Ureter (tissue), 1 donor: ENCODE measurements at regions not wholly inside any gene's neighbourhood (a gene's known extent, or its start where the extent isn't known, plus 50 kb on each side); places are given as distances from the start of the nearest gene placed in this dataset.

Experiments
- DNase-seq: peaks from one replicate; pipeline ENCODE4 v3.0.0-alpha.2; 2020; ENCODE audit warnings: low spot score
- donor health status: DM: yes; HTN: yes; CAD: no.

DNA sequence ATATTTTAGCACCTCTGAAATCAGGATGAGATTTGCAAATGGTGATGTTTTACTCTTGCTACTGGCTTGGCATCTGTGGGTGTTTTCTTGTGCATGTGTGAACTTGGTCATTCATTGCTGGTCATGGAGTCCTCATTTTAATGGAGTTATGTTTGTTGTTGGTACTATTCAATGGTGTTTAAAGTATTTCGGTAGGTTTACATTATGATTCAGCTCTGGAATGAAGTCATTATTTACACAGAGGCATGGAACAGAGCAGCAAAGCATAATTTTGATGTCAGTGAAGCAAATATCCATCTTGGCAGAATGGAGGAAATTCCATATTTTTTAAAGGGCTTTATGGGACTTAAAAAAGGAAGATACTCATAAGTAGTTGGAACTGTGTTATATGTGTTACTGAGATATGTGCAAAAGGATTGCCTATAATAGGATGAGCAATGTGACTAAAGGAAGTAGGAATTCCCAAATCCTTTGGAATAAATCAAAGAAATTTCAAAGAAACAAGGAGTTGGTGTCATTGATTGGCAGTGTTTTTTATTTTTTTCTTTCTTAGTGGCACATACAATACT lies 147.4 kb downstream of the ACTBL2 start:
- DNase-seq, result no peak

DNA sequence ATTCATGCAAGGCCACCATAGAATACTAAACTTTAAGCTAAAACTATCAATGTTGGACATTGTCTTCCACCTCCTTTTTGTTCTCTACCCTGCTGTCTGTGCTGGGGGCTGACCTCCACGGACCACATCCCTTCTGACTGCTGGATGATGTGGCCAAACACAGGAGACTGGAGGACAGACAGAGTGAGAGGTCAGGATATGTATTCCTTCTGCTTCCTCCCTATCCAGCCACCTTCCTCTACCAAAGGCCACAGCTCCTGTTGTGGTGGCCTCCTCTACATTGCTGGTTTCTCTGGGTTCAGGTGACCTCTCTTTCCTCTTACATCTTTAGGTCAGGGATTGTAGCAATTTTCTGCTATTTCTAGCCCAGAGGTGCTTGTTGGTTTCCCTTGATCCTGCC lies 148.1 kb downstream of the ACTBL2 start:
- DNase-seq, result no peak

DNA sequence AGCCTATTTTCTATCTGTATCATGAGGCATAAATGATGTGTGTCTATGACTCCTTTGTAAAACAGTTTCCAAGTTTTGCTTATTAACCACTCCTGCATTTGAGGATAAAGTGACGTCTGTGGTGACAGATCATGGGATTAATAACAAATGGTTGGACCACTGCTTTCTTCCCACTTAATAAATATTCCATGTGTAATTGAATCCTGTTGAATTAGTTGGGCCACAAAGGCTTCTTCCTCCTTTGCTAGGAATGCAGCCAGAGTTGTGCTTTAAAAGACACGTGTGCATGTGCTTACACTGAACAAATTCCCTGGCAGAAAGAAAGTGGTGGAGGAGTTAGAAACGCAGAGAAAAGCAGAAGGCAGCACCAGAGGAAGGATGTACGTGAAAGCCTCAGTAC lies 150.2 kb downstream of the ACTBL2 start:
- no peak for DNase-seq

DNA sequence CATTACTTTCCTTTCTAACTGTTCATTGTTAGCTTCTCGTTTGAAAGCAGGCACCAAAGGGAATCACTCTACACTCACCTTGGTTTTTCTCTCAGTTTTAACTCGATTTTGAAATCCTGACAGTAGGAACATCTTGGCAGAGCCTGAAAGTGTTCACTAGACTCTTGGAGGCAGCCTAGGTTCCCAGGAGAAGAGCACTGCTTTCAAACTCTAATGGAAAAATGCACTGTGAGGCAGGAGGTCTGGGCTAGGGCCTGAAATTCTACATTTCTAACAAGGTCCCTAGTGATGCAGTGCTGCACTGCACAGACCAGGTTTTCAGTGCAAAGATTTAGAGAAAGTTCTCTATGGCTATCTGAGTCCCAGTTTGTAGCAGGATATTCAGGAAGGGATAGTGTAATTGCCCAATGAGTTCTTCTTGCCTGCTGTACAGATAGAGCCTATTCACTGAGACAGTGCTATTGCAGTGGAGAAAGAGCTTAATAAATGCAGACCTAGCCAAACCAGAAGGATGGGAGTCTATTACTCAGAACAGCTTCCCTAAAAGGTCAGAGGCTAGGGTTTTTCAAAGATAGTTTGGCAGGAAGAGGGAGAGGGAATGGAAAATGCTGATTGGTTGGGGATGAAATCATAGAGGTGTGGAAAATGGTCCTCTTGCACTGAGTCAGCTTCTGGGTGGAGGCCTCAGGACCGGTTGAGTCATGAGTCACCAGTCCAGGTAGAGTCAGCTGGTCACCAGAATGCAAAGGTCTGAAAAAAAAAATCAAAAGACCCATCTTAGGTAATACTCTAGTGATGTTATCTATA lies 153.9 kb downstream of the GPBP1 start:
- DNase-seq, result no peak

DNA sequence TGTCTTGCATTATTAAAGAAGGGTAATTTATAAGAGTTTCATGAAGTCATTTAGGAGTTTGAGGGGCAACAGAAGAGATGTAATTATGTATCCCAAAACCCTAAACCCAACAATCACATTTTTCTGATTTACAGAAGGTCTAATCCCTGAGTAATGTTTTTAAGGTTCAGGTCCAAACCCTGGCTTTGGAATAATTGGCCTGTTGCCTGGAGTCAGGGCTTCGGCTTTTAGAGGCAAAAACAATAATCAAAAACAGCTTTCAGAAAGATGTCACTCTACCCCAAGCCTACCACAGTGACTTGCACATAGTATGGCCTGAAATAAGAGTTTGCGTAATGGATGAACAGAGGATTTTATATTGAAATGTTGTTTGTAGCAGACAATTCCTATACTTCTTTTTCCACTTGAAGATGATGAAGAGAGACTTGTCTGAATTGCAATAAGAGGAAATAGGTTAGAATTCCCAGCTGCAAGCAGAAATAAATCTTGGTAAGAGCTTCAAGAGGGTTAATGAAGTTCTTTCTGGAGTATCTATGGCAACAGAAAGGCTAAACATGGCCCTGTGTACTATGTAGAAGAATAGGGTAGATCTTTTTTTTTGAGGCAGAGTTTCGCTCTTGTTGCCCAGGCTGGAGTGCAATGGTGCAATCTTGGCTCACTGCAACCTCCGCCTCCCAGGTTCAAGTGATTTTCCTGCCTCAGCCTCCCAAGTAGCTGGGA lies 152.0 kb downstream of the GPBP1 start:
- DNase-seq, result no peak

DNA sequence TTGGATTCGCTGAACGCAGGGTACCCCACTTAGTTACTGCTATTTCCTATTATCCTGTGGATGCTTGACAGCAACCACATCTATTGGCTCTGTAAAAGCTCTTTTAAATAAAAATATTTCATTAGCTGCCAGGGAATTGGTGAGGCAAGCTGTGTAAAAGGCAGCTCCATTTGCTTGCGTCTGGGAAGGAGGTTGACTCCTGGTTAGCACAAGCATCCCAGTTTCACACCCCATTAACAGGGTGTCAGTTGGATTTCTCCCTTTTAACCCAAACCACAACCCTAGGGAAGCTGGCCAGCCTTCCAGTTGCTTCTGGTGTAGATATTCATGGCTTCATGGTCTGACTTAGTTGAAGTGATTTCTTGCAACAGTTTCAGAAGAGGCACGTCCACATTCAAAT lies 151.0 kb downstream of the GPBP1 start:
- DNase-seq, result no peak

DNA sequence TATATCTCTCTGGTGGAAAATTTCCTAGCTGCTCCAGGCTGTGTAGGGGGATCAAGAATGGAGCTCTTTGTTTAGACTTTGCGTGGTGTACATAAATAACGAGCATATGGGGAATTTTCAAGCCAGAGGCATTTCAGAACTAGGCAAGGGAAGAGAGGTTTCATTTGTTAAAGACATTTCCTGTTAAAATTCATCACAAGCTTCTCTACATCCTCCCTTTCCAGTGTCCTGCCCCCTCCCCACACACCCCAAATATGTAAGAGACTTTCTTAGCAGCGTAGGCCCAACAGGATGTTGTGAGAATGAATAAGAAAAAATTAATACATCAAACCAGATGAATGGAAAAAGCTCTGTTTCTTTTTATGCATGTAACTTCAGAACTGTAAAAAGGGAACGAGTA lies 150.3 kb downstream of the GPBP1 start:
- DNase-seq, result no peak

DNA sequence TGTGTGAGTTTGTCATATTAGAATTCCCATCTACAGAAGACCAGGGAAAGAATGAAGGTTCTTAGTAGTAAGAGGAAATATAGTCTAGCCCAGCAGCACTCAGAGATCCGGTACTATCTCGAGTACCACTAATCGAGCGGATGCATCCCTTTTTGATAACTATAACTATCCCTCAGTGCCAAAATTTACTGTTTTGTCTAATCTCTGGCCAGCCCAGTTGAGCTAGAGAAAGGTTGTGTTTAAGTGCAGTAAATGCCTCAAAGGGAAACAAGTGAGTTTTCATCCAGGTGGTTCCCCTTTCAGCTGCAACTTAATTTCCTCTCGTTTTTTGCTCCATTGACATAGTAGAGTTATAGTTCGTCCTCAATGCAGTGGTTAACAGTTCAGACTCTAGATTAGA lies 146.7 kb downstream of the GPBP1 start:
- DNase-seq, result no peak

DNA sequence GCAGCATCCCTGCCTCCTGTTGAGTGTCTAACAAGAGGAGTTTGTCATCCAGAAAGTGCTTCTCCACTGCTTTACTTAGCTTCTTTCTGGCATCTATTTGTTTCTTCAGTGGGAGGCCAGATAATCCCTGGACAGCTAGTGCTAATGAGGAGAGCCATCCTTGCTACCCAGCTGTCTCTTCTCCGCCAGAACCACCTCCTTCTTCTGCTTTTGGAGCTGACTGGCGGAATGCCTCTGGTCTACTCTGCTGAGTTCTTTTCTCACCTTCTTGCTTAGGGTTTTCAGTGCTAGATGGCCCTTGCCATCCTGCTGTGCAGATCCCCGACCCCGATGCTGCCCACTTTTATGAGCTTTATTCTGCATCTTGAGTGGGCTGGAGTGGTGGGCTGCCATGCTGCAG lies 145.8 kb downstream of the GPBP1 start:
- no peak for DNase-seq

DNA sequence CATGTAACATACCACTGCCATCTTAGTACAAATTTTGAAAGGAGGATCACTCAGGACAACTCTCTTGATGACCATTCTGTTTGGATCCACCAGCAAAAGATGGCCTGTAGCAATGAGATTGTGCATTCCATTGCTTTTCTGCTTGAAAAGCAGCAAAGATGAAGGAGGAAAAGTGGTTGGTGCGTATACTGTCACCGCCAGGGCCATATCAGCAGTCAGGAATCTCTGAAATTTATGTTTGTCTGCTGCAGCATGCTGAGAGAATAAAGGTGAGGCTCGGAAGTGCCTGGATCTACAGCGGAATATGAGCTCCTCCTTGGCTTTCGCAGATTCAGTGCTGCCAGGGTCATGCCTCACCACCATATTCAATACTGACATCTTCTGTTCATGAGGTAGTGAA lies 144.4 kb downstream of the GPBP1 start:
- DNase-seq, result no peak

DNA sequence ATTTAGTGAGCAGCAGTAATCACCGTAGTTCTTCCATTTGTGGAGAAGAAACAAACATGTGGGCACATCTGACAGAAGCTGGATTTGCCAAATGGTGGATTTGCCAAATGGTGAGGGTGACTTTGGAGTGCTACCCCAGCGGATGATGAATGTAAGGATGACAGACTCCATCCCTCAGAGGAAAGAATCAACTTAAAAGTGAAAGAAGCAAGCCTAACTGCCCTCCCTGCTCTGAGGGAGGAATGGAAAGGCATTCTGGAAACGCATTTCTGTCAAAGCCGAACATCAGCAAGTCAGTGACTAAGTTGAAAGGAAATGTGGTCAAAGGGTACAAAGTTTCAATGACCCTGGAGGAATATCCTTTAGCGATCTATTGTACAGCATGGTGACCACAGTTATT lies 143.5 kb downstream of the GPBP1 start:
- no peak for DNase-seq

DNA sequence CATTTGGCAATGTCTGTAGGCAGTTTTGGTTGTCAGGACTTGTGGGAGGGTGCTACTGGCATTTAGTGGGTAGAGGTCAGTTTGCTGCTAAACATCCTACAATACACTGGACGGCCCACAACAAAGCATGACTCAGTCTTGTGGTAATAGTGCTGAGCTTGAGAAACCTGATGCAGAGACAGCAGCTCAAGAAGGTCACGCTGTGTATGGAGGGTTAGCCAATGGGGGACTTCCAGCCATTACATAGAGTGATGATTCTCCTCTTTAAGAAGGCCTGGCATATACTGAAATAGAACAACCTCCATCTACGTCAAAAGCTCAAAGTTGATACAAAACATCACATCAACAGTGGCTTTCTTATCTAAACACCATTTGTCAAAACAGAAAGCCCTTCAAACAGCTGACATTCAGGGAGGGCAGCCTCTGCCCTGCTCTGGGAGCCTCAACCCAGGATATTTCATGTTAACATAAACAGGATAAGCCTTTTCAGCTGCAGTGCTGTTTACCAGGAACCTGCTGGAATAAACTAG lies 143.0 kb downstream of the GPBP1 start:
- DNase-seq, result no peak

DNA sequence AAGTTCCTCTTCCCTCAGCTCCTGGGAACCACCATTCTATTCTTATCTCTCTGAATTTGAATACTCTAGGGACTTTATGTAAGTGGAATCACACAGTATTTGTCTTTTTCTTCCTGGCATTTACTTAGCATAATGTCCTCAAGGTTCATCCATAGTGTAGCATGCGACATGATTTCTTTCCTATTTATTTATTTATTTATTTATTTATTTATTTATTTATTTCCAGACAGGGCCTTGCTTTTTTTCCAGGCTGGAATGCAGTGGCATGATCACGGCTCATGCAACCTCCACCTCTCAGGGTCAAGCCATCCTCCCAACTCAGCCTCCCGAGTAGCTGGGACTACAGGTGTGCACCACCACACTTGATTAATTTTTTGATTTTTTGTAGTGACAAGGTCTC lies 142.1 kb downstream of the GPBP1 start:
- no peak for DNase-seq
